Lung (tissue), 11 donors: ENCODE measurements at regions not wholly inside any gene's neighbourhood (a gene's known extent, or its start where the extent isn't known, plus 50 kb on each side); places are given as distances from the start of the nearest gene placed in this dataset.

Source experiments
- ATAC-seq: fragments of 200-7000 bp; cut with Tn5 transposase; one replicate; pipeline ENCODE4 v1.9.1; 2020; ENCODE audit warnings: moderate number of reproducible peaks; ENCODE audit not compliant: insufficient read depth, low FRiP score
- DNase-seq, 3 donors: peaks; one replicate each; pipeline ENCODE4 v3.0.0-alpha.2; 2013 to 2017
- H3K27ac ChIP-seq, 2 donors: one replicate each; pipeline ENCODE4 v1.5.1; 2013; ENCODE audit warnings: mild to moderate bottlenecking in 2 of 2, moderate library complexity in 2 of 2, control low read depth in 1 of 2, inconsistent platforms in 1 of 2, low read depth in 1 of 2, low read length in 1 of 2
- H3K27me3 ChIP-seq, 3 donors: one replicate each; pipeline ENCODE4 v1.5.1; 2013; ENCODE audit warnings: low read length in 2 of 3; ENCODE audit not compliant: control insufficient read depth in 3 of 3, insufficient read depth in 3 of 3
- H3K36me3 ChIP-seq, 4 donors: one replicate each; pipeline ENCODE4 v1.5.1; 2013; ENCODE audit warnings: low read length in 4 of 4, mild to moderate bottlenecking in 1 of 4, moderate library complexity in 1 of 4; ENCODE audit not compliant: control insufficient read depth in 4 of 4, insufficient read depth in 4 of 4
- H3K4me1 ChIP-seq, 5 donors: one replicate each; pipeline ENCODE4 v1.5.1; 2013; ENCODE audit warnings: low read length in 5 of 5, mild to moderate bottlenecking in 2 of 5, moderate library complexity in 1 of 5; ENCODE audit not compliant: control insufficient read depth in 5 of 5, insufficient read depth in 5 of 5
- H3K4me3 ChIP-seq: one replicate; pipeline ENCODE4 v1.5.1; 2013; ENCODE audit warnings: mild to moderate bottlenecking, control low read depth, moderate library complexity
- H3K9ac ChIP-seq, 2 donors: one replicate each; pipeline ENCODE4 v1.5.1; 2013; ENCODE audit warnings: low read length in 2 of 2, control low read depth in 1 of 2; ENCODE audit not compliant: insufficient read depth in 1 of 2
- H3K9me3 ChIP-seq, 4 donors: one replicate each; pipeline ENCODE4 v1.5.1; 2013; ENCODE audit warnings: low read length in 3 of 4, mild to moderate bottlenecking in 1 of 4, moderate library complexity in 1 of 4; ENCODE audit not compliant: control insufficient read depth in 4 of 4, insufficient read depth in 3 of 4
- CTCF ChIP-seq: IDR thresholded peaks from 2 replicates; pipeline ENCODE4 v1.5.1; 2012; ENCODE audit warnings: mild to moderate bottlenecking; ENCODE audit errors: control extremely low read depth, extremely low read depth
- WGBS, 2 donors: extraction: QIAGEN DNeasy Blood & Tissue Kit; methylation state at CpG; one replicate each; pipeline ENCODE4 v1.1.7; 2013; 5-methylcytosine and 5-hydroxymethylcytosine counted together
- donor health status: control.
- donor health status: control.
- donor health status: Bipolar disorder and iron deficiency.
- donor health status: healthy.
- donor health status: DM: yes; HTN: yes; CAD: no.

- TF ChIP-seq CTCF: no peak
- 48 to 58% methylated on average over 3 of the region's 3 CpGs for WGBS, 2 donors
- DNase-seq: no peak
- Histone ChIP-seq H3K27ac (no peak overlapping the region), H3K9me3 (peaks cover 0 to 15% (median 2%) of the 10 kb centered on the region in 4 donors), H3K36me3 (no peaks in the 10 kb centered on the region), H3K27me3 (no peaks in the 10 kb centered on the region), H3K9ac (no peak overlapping the region), H3K4me1 (no peaks in the 10 kb centered on the region), H3K4me3 (no peak overlapping the region)
- ATAC-seq: no peak
Measured at GRCh38 chrX:55813150-55813549, 95.6 kb downstream of the RRAGB start.

- ATAC-seq (no peak), DNase-seq (no peak)
- Histone ChIP-seq H3K27ac (no peak overlapping the region), H3K27me3 (no peaks in the 10 kb centered on the region), H3K36me3 (no peaks in the 10 kb centered on the region), H3K9me3 (peaks cover 0 to 15% (median 2%) of the 10 kb centered on the region in 4 donors), H3K4me3 (no peak overlapping the region), H3K4me1 (no peaks in the 10 kb centered on the region), H3K9ac (no peak overlapping the region)
- no peak for TF ChIP-seq CTCF
Measured at GRCh38 chrX:55815546-55815945, 98.0 kb downstream of the RRAGB start.

GRCh38 chrX:55816023-55816422, 98.5 kb downstream of the RRAGB start:
- no peak for DNase-seq
- no peak for ATAC-seq
- WGBS, 2 donors: 30 to 44% methylated on average over 2 of the region's 2 CpGs
- no peak overlapping the region for H3K4me3 ChIP-seq
- TF ChIP-seq CTCF: no peak
- no peak overlapping the region for H3K27ac ChIP-seq
- H3K36me3 ChIP-seq: no peaks in the 10 kb centered on the region
- no peak overlapping the region for H3K9ac ChIP-seq
- no peaks in the 10 kb centered on the region for H3K4me1 ChIP-seq
- peaks cover 0 to 15% (median 2%) of the 10 kb centered on the region in 4 donors for H3K9me3 ChIP-seq
- H3K27me3 ChIP-seq: no peaks in the 10 kb centered on the region

- no peak for DNase-seq
- WGBS, 2 donors: 65 to 76% methylated on average over 3 of the region's 3 CpGs
- no peak for ATAC-seq
- Histone ChIP-seq H3K27me3 (no peaks in the 10 kb centered on the region), H3K9ac (no peak overlapping the region), H3K36me3 (no peaks in the 10 kb centered on the region), H3K4me1 (no peaks in the 10 kb centered on the region), H3K27ac (no peak overlapping the region), H3K9me3 (peaks cover 0 to 8% (median 3%) of the 10 kb centered on the region in 4 donors), H3K4me3 (no peak overlapping the region)
- no peak for TF ChIP-seq CTCF
Measured at GRCh38 chrX:55818673-55819375, 101.3 kb downstream of the RRAGB start.
